CD4-positive, alpha-beta T cell treated with Interferon alpha-2 for 1 hour (primary cell): ENCODE measurements at regions not wholly inside any gene's neighbourhood (a gene's known extent, or its start where the extent isn't known, plus 50 kb on each side); places are given as distances from the start of the nearest gene placed in this dataset.
"Not testable (repeated sequence)": the region's sequence is repeated elsewhere in the genome, so short reads cannot be mapped to it uniquely, and the experiment has no call there.

Experiments
- DNase-seq, 2 donors: peaks; one replicate each; pipeline ENCODE4 v3.0.0-alpha.2; 2020 to 2022

- DNase-seq: no peak
Measured at GRCh38 chr5:40221796-40222195, 457.9 kb upstream of the PTGER4 start.

- DNase-seq: no peak
Measured at GRCh38 chr5:40221255-40221654, 458.5 kb upstream of the PTGER4 start.

GRCh38 chr5:40220260-40220659 is 459.5 kb upstream of the PTGER4 start:
- no peak for DNase-seq

- no peak for DNase-seq
Measured at GRCh38 chr5:40217553-40217952, 462.2 kb upstream of the PTGER4 start.

- DNase-seq: no peak
Measured at GRCh38 chr5:40210694-40211093, 469.0 kb upstream of the PTGER4 start.

GRCh38 chr5:40206030-40206429 is 473.7 kb upstream of the PTGER4 start:
- DNase-seq: no peak

- no peak for DNase-seq
Measured at GRCh38 chr5:40204144-40204543, 475.6 kb upstream of the PTGER4 start.

GRCh38 chr5:40202814-40203440 is 476.8 kb upstream of the PTGER4 start:
- DNase-seq: no peak

- DNase-seq: no peak
Measured at GRCh38 chr5:40198736-40199135, 481.0 kb upstream of the PTGER4 start.

GRCh38 chr5:40195574-40195973 is 484.1 kb upstream of the PTGER4 start:
- not testable (repeated sequence) for DNase-seq

GRCh38 chr5:40191150-40191549 is 488.6 kb upstream of the PTGER4 start:
- DNase-seq: no peak

- DNase-seq: no peak
Measured at GRCh38 chr5:40172721-40173120, 507.0 kb upstream of the PTGER4 start.

GRCh38 chr5:40171971-40172370 is 507.7 kb upstream of the PTGER4 start:
- no peak for DNase-seq

- DNase-seq: no peak
Measured at GRCh38 chr5:40167283-40167682, 512.4 kb upstream of the PTGER4 start.

GRCh38 chr5:40166802-40167201 is 512.9 kb upstream of the PTGER4 start:
- no peak for DNase-seq

- DNase-seq: peak in 1 of 2 donors; percentile 37
Measured at GRCh38 chr5:40165789-40166728, 513.7 kb upstream of the PTGER4 start.

- no peak for DNase-seq
Measured at GRCh38 chr5:40165106-40165788, 514.5 kb upstream of the PTGER4 start.

- DNase-seq: no peak
Measured at GRCh38 chr5:40160435-40160834, 519.3 kb upstream of the PTGER4 start.

- DNase-seq: no peak
Measured at GRCh38 chr5:40154194-40154593, 525.5 kb upstream of the PTGER4 start.

- no peak for DNase-seq
Measured at GRCh38 chr5:40150896-40151295, 528.8 kb upstream of the PTGER4 start.

- no peak for DNase-seq
Measured at GRCh38 chr5:40141896-40142295, 537.8 kb upstream of the PTGER4 start.

GRCh38 chr5:40141418-40141817 is 538.3 kb upstream of the PTGER4 start:
- no peak for DNase-seq

GRCh38 chr5:40137223-40137622 is 542.5 kb upstream of the PTGER4 start:
- DNase-seq: no peak
